Activated naive CD4-positive, alpha-beta T cell treated with anti-CD3 and anti-CD28 coated beads, Interleukin-2, amount 10 ng/mL, durations not matched to agents 7 days and 5 days (primary cell): ENCODE measurements at regions not wholly inside any gene's neighbourhood (a gene's known extent, or its start where the extent isn't known, plus 50 kb on each side); places are given as distances from the start of the nearest gene placed in this dataset.

Experiments used
- CTCF ChIA-PET: fragments of 350-600 bp; sonication (Branson Sonifier 250); formaldehyde crosslinking; loops from one replicate; lab custom pipeline; 2021; ENCODE audit warnings: antibody characterized with exemption; lab: Charles Lee
- DNase-seq: peaks from one replicate; pipeline ENCODE4 v3.0.0-alpha.2; 2020
- H3K27ac Mint-ChIP-seq: one replicate; pipeline ENCODE4 v1.8.0; 2021; ENCODE audit warnings: mild to moderate bottlenecking, moderate library complexity, mixed read lengths
- H3K27me3 Mint-ChIP-seq: one replicate; pipeline ENCODE4 v1.8.0; 2021; ENCODE audit warnings: mild to moderate bottlenecking, mixed read lengths
- H3K36me3 Mint-ChIP-seq: one replicate; pipeline ENCODE4 v1.8.0; 2021; ENCODE audit warnings: mixed read lengths
- H3K4me1 Mint-ChIP-seq: one replicate; pipeline ENCODE4 v1.8.0; 2021; ENCODE audit warnings: mixed read lengths
- H3K4me3 Mint-ChIP-seq: one replicate; pipeline ENCODE4 v1.8.0; 2021; ENCODE audit warnings: mild to moderate bottlenecking, moderate library complexity, mixed read lengths
- H3K9me3 Mint-ChIP-seq: one replicate; pipeline ENCODE4 v1.8.0; 2021; ENCODE audit warnings: mixed read lengths

- Mint-ChIP-seq H3K36me3 (no peaks in the 10 kb centered on the region), H3K27me3 (no peaks in the 10 kb centered on the region), H3K9me3 (peaks cover 6% of the 10 kb centered on the region), H3K4me3 (no peak overlapping the region), H3K27ac (peak overlapping the region; percentile 28), H3K4me1 (no peaks in the 10 kb centered on the region)
- CTCF ChIA-PET, result no interaction called here
- DNase-seq, result no peak
Measured at GRCh38 chr6:48743738-48744137, 632.7 kb upstream of the PTCHD4 start.

GRCh38 chr6:48736501-48737206 is 625.7 kb upstream of the PTCHD4 start:
- Mint-ChIP-seq H3K27me3 (no peaks in the 10 kb centered on the region), H3K4me3 (no peak overlapping the region), H3K36me3 (no peaks in the 10 kb centered on the region), H3K9me3 (peaks cover 8% of the 10 kb centered on the region), H3K4me1 (no peaks in the 10 kb centered on the region), H3K27ac (no peak overlapping the region)
- CTCF ChIA-PET, result no interaction called here
- DNase-seq, result no peak

GRCh38 chr6:48735846-48736245 is 624.8 kb upstream of the PTCHD4 start:
- DNase-seq, result no peak
- H3K27me3 Mint-ChIP-seq, result no peaks in the 10 kb centered on the region
- peaks cover 11% of the 10 kb centered on the region for H3K9me3 Mint-ChIP-seq
- H3K4me1 Mint-ChIP-seq, result no peaks in the 10 kb centered on the region
- no peaks in the 10 kb centered on the region for H3K36me3 Mint-ChIP-seq
- no peak overlapping the region for H3K4me3 Mint-ChIP-seq
- no peak overlapping the region for H3K27ac Mint-ChIP-seq
- CTCF ChIA-PET, result no interaction called here

GRCh38 chr6:48733581-48733980 is 622.6 kb upstream of the PTCHD4 start:
- peaks cover 16% of the 10 kb centered on the region for H3K9me3 Mint-ChIP-seq
- no peak overlapping the region for H3K27ac Mint-ChIP-seq
- no peaks in the 10 kb centered on the region for H3K27me3 Mint-ChIP-seq
- no peaks in the 10 kb centered on the region for H3K4me1 Mint-ChIP-seq
- DNase-seq, result no peak
- CTCF ChIA-PET, result no interaction called here
- H3K4me3 Mint-ChIP-seq, result no peak overlapping the region
- H3K36me3 Mint-ChIP-seq, result no peaks in the 10 kb centered on the region

GRCh38 chr6:48714699-48715098 is 603.7 kb upstream of the PTCHD4 start:
- CTCF ChIA-PET, result no interaction called here
- Mint-ChIP-seq H3K4me3 (no peak overlapping the region), H3K27me3 (no peaks in the 10 kb centered on the region), H3K36me3 (no peaks in the 10 kb centered on the region), H3K27ac (no peak overlapping the region), H3K4me1 (no peaks in the 10 kb centered on the region), H3K9me3 (peaks cover 4% of the 10 kb centered on the region)
- no peak for DNase-seq

- Mint-ChIP-seq H3K9me3 (no peaks in the 10 kb centered on the region), H3K27me3 (no peaks in the 10 kb centered on the region), H3K27ac (no peak overlapping the region), H3K4me1 (no peaks in the 10 kb centered on the region), H3K36me3 (no peaks in the 10 kb centered on the region), H3K4me3 (no peak overlapping the region)
- DNase-seq, result no peak
- CTCF ChIA-PET, result no interaction called here
Measured at GRCh38 chr6:48714250-48714649, 603.3 kb upstream of the PTCHD4 start.

- Mint-ChIP-seq H3K36me3 (no peaks in the 10 kb centered on the region), H3K4me3 (no peak overlapping the region), H3K9me3 (no peaks in the 10 kb centered on the region), H3K27me3 (no peaks in the 10 kb centered on the region), H3K27ac (no peak overlapping the region), H3K4me1 (no peaks in the 10 kb centered on the region)
- CTCF ChIA-PET, result no interaction called here
- DNase-seq, result no peak
Measured at GRCh38 chr6:48713612-48714011, 602.6 kb upstream of the PTCHD4 start.

- no peaks in the 10 kb centered on the region for H3K4me1 Mint-ChIP-seq
- CTCF ChIA-PET, result no interaction called here
- no peak overlapping the region for H3K4me3 Mint-ChIP-seq
- no peak for DNase-seq
- H3K27me3 Mint-ChIP-seq, result no peaks in the 10 kb centered on the region
- peaks cover 14% of the 10 kb centered on the region for H3K9me3 Mint-ChIP-seq
- H3K36me3 Mint-ChIP-seq, result no peaks in the 10 kb centered on the region
- H3K27ac Mint-ChIP-seq, result no peak overlapping the region
Measured at GRCh38 chr6:48706310-48706709, 595.3 kb upstream of the PTCHD4 start.

- Mint-ChIP-seq H3K9me3 (peaks cover 16% of the 10 kb centered on the region), H3K27ac (no peak overlapping the region), H3K4me1 (no peaks in the 10 kb centered on the region), H3K27me3 (no peaks in the 10 kb centered on the region), H3K4me3 (no peak overlapping the region), H3K36me3 (no peaks in the 10 kb centered on the region)
- DNase-seq, result no peak
- CTCF ChIA-PET, result no interaction called here
Measured at GRCh38 chr6:48701572-48701971, 590.6 kb upstream of the PTCHD4 start.

- CTCF ChIA-PET, result no interaction called here
- Mint-ChIP-seq H3K27me3 (no peaks in the 10 kb centered on the region), H3K4me3 (no peak overlapping the region), H3K36me3 (no peaks in the 10 kb centered on the region), H3K27ac (no peak overlapping the region), H3K9me3 (peaks cover 16% of the 10 kb centered on the region), H3K4me1 (no peaks in the 10 kb centered on the region)
- no peak for DNase-seq
Measured at GRCh38 chr6:48695872-48696271, 584.9 kb upstream of the PTCHD4 start.

GRCh38 chr6:48691420-48691819 is 580.4 kb upstream of the PTCHD4 start:
- H3K27me3 Mint-ChIP-seq, result no peaks in the 10 kb centered on the region
- no peak for DNase-seq
- no peaks in the 10 kb centered on the region for H3K4me1 Mint-ChIP-seq
- no peak overlapping the region for H3K4me3 Mint-ChIP-seq
- H3K36me3 Mint-ChIP-seq, result no peaks in the 10 kb centered on the region
- CTCF ChIA-PET, result interaction anchor here (0.7 kb wide), 1 partner anchor 505 kb away, joined by 3 read pairs; no protein-coding TSS in a partner anchor
- H3K9me3 Mint-ChIP-seq, result peaks cover 36% of the 10 kb centered on the region
- H3K27ac Mint-ChIP-seq, result no peak overlapping the region

GRCh38 chr6:48689498-48689897 is 578.5 kb upstream of the PTCHD4 start:
- CTCF ChIA-PET, result no interaction called here
- Mint-ChIP-seq H3K36me3 (no peaks in the 10 kb centered on the region), H3K9me3 (peaks cover 34% of the 10 kb centered on the region), H3K4me1 (no peaks in the 10 kb centered on the region), H3K27me3 (no peaks in the 10 kb centered on the region), H3K27ac (no peak overlapping the region), H3K4me3 (no peak overlapping the region)
- DNase-seq, result no peak

- Mint-ChIP-seq H3K27ac (no peak overlapping the region), H3K4me1 (no peaks in the 10 kb centered on the region), H3K36me3 (no peaks in the 10 kb centered on the region), H3K9me3 (peaks cover 6% of the 10 kb centered on the region), H3K27me3 (no peaks in the 10 kb centered on the region), H3K4me3 (no peak overlapping the region)
- CTCF ChIA-PET, result no interaction called here
- no peak for DNase-seq
Measured at GRCh38 chr6:48678390-48678789, 567.4 kb upstream of the PTCHD4 start.

- CTCF ChIA-PET, result no interaction called here
- DNase-seq, result no peak
- no peak overlapping the region for H3K4me3 Mint-ChIP-seq
- H3K9me3 Mint-ChIP-seq, result peaks cover 2% of the 10 kb centered on the region
- H3K4me1 Mint-ChIP-seq, result no peaks in the 10 kb centered on the region
- no peaks in the 10 kb centered on the region for H3K36me3 Mint-ChIP-seq
- H3K27me3 Mint-ChIP-seq, result no peaks in the 10 kb centered on the region
- H3K27ac Mint-ChIP-seq, result no peak overlapping the region
Measured at GRCh38 chr6:48671505-48671904, 560.5 kb upstream of the PTCHD4 start.

GRCh38 chr6:48670546-48670945 is 559.5 kb upstream of the PTCHD4 start:
- DNase-seq, result no peak
- CTCF ChIA-PET, result no interaction called here

More at GRCh38 chr6:48670546-48670945, 559.5 kb upstream of the PTCHD4 start:
- peaks cover 2% of the 10 kb centered on the region for H3K9me3 Mint-ChIP-seq
- H3K27me3 Mint-ChIP-seq, result no peaks in the 10 kb centered on the region
- H3K4me3 Mint-ChIP-seq, result no peak overlapping the region
- H3K27ac Mint-ChIP-seq, result no peak overlapping the region
- no peaks in the 10 kb centered on the region for H3K36me3 Mint-ChIP-seq
- no peaks in the 10 kb centered on the region for H3K4me1 Mint-ChIP-seq
